Endodermal cell (in vitro differentiated cells): ENCODE measurements at regions not wholly inside any gene's neighbourhood (a gene's known extent, or its start where the extent isn't known, plus 50 kb on each side); places are given as distances from the start of the nearest gene placed in this dataset.
A peak's percentile ranks its signal among the peaks of the same experiment; 100 is the strongest.

Source experiments
- DNase-seq: peaks from one replicate; pipeline ENCODE4 v3.0.0-alpha.2; 2017
- H3K27ac ChIP-seq: 2 replicates; pipeline ENCODE4 v1.5.1; 2013; ENCODE audit warnings: mild to moderate bottlenecking, low read depth, low read length, moderate library complexity
- H3K27me3 ChIP-seq: 2 replicates; pipeline ENCODE4 v1.6.1; 2013; ENCODE audit warnings: mild to moderate bottlenecking, low read length, moderate library complexity; ENCODE audit not compliant: insufficient read depth, control insufficient read depth, poor library complexity, severe bottlenecking
- H3K36me3 ChIP-seq: 2 replicates; pipeline ENCODE4 v1.7.0; 2013; ENCODE audit warnings: mild to moderate bottlenecking, low read length, moderate library complexity; ENCODE audit not compliant: control insufficient read depth, insufficient read depth
- H3K4me1 ChIP-seq: one replicate; pipeline ENCODE4 v1.7.0; 2013; ENCODE audit warnings: low read length; ENCODE audit not compliant: control insufficient read depth, insufficient read depth
- H3K4me3 ChIP-seq: 2 replicates; pipeline ENCODE4 v1.5.1; 2013; ENCODE audit warnings: mild to moderate bottlenecking, low read length, moderate library complexity
- H3K9ac ChIP-seq: 2 replicates; pipeline ENCODE4 v1.6.1; 2013; ENCODE audit warnings: mild to moderate bottlenecking, low read length, moderate library complexity; ENCODE audit not compliant: poor library complexity, severe bottlenecking; ENCODE audit errors: extremely low read depth
- H3K9me3 ChIP-seq: 2 replicates; pipeline ENCODE4 v1.6.1; 2013; ENCODE audit warnings: mild to moderate bottlenecking, low read length, moderate library complexity; ENCODE audit not compliant: control insufficient read depth
- H3K27ac Mint-ChIP-seq: 2 replicates; pipeline ENCODE4 v1.8.0; 2020; ENCODE audit warnings: mixed read lengths
- H3K27me3 Mint-ChIP-seq: 2 replicates; pipeline ENCODE4 v1.8.0; 2021; ENCODE audit warnings: mild to moderate bottlenecking, mixed read lengths; ENCODE audit not compliant: insufficient read depth
- H3K36me3 Mint-ChIP-seq: 2 replicates; pipeline ENCODE4 v1.8.0; 2020; ENCODE audit warnings: low read depth, mixed read lengths
- H3K4me1 Mint-ChIP-seq: 2 replicates; pipeline ENCODE4 v1.8.0; 2020; ENCODE audit warnings: mixed read lengths
- H3K4me3 Mint-ChIP-seq: 2 replicates; pipeline ENCODE4 v1.8.0; 2020; ENCODE audit warnings: mild to moderate bottlenecking, moderate library complexity, mixed read lengths
- H3K9me3 Mint-ChIP-seq: 2 replicates; pipeline ENCODE4 v1.8.0; 2020; ENCODE audit warnings: mild to moderate bottlenecking, mixed read lengths
- WGBS, 2 experiments: methylation state at CpG; one replicate each; pipeline versions ENCODE4 v1.1.5 to v1.1.7; 2013; ENCODE audit warnings: missing lambda C conversion rate in 2 of 2, mixed read lengths in 1 of 2; ENCODE audit not compliant: insufficient coverage in 1 of 2, insufficient read length in 1 of 2; 5-methylcytosine and 5-hydroxymethylcytosine counted together
- TF ChIP-seq, protein P1 (sequence below): fragments of 200-600 bp; sonication (generic); conservative IDR thresholded peaks from 2 replicates; pipeline ENCODE4 v1.5.0; 2021; ENCODE audit warnings: antibody characterized with exemption, mild to moderate bottlenecking

- H3K4me1 ChIP-seq = peaks cover 4% of the 10 kb centered on the region
- H3K27ac ChIP-seq = no peak overlapping the region
- H3K9me3 ChIP-seq = no peaks in the 10 kb centered on the region
- TF ChIP-seq, protein P1, sequence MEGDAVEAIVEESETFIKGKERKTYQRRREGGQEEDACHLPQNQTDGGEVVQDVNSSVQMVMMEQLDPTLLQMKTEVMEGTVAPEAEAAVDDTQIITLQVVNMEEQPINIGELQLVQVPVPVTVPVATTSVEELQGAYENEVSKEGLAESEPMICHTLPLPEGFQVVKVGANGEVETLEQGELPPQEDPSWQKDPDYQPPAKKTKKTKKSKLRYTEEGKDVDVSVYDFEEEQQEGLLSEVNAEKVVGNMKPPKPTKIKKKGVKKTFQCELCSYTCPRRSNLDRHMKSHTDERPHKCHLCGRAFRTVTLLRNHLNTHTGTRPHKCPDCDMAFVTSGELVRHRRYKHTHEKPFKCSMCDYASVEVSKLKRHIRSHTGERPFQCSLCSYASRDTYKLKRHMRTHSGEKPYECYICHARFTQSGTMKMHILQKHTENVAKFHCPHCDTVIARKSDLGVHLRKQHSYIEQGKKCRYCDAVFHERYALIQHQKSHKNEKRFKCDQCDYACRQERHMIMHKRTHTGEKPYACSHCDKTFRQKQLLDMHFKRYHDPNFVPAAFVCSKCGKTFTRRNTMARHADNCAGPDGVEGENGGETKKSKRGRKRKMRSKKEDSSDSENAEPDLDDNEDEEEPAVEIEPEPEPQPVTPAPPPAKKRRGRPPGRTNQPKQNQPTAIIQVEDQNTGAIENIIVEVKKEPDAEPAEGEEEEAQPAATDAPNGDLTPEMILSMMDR = no peak
- no peak for DNase-seq
- no peaks in the 10 kb centered on the region for H3K27me3 ChIP-seq
- Mint-ChIP-seq H3K4me3 (no peak overlapping the region), H3K4me1 (peaks cover 43% of the 10 kb centered on the region), H3K36me3 (no peaks in the 10 kb centered on the region), H3K9me3 (peaks cover 2% of the 10 kb centered on the region), H3K27me3 (peaks cover 5% of the 10 kb centered on the region), H3K27ac (no peak overlapping the region)
- no peak overlapping the region for H3K9ac ChIP-seq
- H3K36me3 ChIP-seq = no peaks in the 10 kb centered on the region
- no peak overlapping the region for H3K4me3 ChIP-seq
- 36 to 64% methylated on average over 1 to 5 of the region's 5 CpGs for WGBS, 2 experiments
Observed at GRCh38 chr11:28619846-28620540, 511.8 kb downstream of the METTL15 start.

- DNase-seq = no peak
- TF ChIP-seq, protein P1 = no peak
- Histone ChIP-seq H3K27ac (no peak overlapping the region), H3K36me3 (no peaks in the 10 kb centered on the region), H3K9me3 (no peaks in the 10 kb centered on the region), H3K9ac (no peak overlapping the region), H3K4me3 (no peak overlapping the region), H3K4me1 (peaks cover 4% of the 10 kb centered on the region), H3K27me3 (no peaks in the 10 kb centered on the region)
- peaks cover 5% of the 10 kb centered on the region for H3K27me3 Mint-ChIP-seq
- no peaks in the 10 kb centered on the region for H3K36me3 Mint-ChIP-seq
- no peak overlapping the region for H3K4me3 Mint-ChIP-seq
- 83 to 100% methylated on average over 1 to 2 of the region's 2 CpGs for WGBS, 2 experiments
- H3K9me3 Mint-ChIP-seq = no peaks in the 10 kb centered on the region
- H3K27ac Mint-ChIP-seq = no peak overlapping the region
- H3K4me1 Mint-ChIP-seq = peaks cover 43% of the 10 kb centered on the region
Observed at GRCh38 chr11:28618416-28618815, 510.2 kb downstream of the METTL15 start.

GRCh38 chr11:28616160-28616965 is 508.2 kb downstream of the METTL15 start:
- H3K4me1 ChIP-seq = peaks cover 4% of the 10 kb centered on the region
- WGBS, 2 experiments = 89 to 95% methylated on average over 3 to 5 of the region's 5 CpGs
- no peak overlapping the region for H3K9ac ChIP-seq
- Mint-ChIP-seq H3K27me3 (no peaks in the 10 kb centered on the region), H3K36me3 (no peaks in the 10 kb centered on the region), H3K9me3 (no peaks in the 10 kb centered on the region), H3K4me1 (peaks cover 41% of the 10 kb centered on the region), H3K27ac (no peak overlapping the region), H3K4me3 (peak overlapping the region; percentile 15)
- H3K4me3 ChIP-seq = no peak overlapping the region
- H3K9me3 ChIP-seq = no peaks in the 10 kb centered on the region
- DNase-seq = no peak
- no peak overlapping the region for H3K27ac ChIP-seq
- TF ChIP-seq, protein P1 = no peak
- no peaks in the 10 kb centered on the region for H3K36me3 ChIP-seq
- H3K27me3 ChIP-seq = no peaks in the 10 kb centered on the region
